LNCAP (cell line): ENCODE measurements at regions not wholly inside any gene's neighbourhood (a gene's known extent, or its start where the extent isn't known, plus 50 kb on each side); places are given as distances from the start of the nearest gene placed in this dataset.

Experiments used
- TF ChIP-seq, protein P1 (sequence below): fragments of 450-650 bp; IDR thresholded peaks from 2 replicates; pipeline ENCODE4 v1.5.1; 2017; ENCODE audit warnings: mild to moderate bottlenecking

GRCh38 chr6:28719275-28719940 is 193.7 kb downstream of the GPX5 start:
- TF ChIP-seq, protein P1, sequence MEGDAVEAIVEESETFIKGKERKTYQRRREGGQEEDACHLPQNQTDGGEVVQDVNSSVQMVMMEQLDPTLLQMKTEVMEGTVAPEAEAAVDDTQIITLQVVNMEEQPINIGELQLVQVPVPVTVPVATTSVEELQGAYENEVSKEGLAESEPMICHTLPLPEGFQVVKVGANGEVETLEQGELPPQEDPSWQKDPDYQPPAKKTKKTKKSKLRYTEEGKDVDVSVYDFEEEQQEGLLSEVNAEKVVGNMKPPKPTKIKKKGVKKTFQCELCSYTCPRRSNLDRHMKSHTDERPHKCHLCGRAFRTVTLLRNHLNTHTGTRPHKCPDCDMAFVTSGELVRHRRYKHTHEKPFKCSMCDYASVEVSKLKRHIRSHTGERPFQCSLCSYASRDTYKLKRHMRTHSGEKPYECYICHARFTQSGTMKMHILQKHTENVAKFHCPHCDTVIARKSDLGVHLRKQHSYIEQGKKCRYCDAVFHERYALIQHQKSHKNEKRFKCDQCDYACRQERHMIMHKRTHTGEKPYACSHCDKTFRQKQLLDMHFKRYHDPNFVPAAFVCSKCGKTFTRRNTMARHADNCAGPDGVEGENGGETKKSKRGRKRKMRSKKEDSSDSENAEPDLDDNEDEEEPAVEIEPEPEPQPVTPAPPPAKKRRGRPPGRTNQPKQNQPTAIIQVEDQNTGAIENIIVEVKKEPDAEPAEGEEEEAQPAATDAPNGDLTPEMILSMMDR = no peak

- TF ChIP-seq, protein P1 = no peak
These were observed 194.9 kb downstream of the GPX5 start for GRCh38 chr6:28720357-28721231.

- TF ChIP-seq, protein P1 = no peak
These were observed 195.7 kb downstream of the GPX5 start for GRCh38 chr6:28721372-28721771.

- TF ChIP-seq, protein P1 = no peak
These were observed 198.7 kb downstream of the GPX5 start for GRCh38 chr6:28724395-28724794.

DNA sequence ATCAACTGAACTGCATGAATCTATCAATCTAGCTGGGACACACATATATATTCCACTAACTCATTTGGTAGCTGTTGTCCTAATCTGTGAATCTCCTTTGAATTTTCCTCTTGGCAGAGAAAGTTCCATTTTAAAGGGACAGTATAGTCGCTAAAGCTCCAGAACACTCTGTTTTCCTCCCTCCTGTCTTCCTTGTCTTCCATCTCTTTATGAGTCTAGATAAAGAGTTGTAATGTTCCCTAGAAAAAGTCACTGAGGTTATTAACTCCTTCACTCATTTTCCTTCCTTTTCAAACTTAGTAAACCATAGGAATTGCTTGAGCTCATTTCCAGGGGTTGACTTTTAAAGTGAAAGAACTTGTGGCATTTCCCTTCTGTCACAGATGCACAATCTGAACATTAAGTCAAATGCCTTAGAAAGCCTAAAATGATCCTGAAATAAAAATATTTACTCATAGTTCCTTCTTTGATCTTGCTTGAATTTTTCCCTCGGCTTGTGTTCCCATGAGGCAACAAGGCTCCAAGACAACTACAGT is 198.4 kb downstream of the TRIM27 start:
- TF ChIP-seq, protein P1 = no peak

DNA sequence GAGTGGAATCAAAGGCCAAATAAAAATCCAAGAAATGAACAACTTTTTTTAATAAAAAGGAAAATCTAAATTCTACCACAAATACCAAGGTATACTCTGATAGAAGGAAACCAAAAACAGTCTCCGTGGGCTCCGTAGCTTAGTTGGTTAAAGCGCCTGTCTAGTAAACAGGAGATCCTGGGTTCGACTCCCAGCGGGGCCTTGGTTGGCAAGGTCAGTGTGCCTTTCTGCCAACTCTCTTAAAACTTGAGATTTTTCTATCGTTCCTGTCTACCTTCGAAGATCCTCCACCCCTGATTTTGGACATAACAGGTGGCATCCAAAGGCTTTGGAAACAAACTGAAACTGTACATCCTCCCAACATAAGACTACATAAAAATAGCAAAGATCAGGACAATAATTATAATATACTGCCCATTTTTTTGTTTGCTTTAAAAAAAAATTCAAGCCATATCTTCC is 197.9 kb downstream of the TRIM27 start:
- TF ChIP-seq, protein P1 = no peak

DNA sequence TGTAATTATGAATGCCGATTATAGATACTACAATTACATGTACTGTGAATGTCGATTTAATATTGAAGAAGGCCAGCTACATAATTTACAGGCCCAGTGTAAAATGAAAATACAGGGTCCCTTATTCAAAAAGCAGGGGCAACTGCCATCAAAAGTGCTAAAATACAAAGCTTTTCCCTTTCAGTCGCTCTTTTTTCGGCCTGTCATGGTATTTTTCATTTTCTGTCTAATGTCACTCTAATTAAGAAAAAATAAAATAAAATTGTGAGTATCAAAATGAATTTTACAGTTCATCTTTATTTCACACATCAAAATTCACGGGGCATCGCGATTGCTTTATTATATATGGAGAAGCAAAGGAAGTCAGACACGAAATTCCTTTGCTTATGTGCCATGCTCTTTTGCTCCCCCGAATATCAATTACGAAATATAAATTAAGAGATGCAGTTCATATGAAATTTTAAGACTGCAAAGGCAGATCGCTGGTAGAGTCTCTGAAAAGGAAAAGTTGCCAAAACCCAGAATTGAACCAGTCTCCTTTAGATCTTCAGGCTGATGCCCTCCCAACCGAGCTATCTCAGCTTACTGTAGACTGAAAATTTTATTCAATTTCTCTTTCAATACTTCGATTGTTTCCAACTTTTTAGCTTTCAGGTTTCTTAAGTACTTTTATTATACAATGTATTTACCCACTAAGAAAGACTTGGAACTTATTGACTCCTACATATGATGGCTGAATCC is 197.0 kb downstream of the TRIM27 start:
- TF ChIP-seq, protein P1 = no peak
